ENCODE measurements at regions not wholly inside any gene's neighbourhood (a gene's known extent, or its start where the extent isn't known, plus 50 kb on each side); places are given as distances from the start of the nearest gene placed in this dataset.

DNA sequence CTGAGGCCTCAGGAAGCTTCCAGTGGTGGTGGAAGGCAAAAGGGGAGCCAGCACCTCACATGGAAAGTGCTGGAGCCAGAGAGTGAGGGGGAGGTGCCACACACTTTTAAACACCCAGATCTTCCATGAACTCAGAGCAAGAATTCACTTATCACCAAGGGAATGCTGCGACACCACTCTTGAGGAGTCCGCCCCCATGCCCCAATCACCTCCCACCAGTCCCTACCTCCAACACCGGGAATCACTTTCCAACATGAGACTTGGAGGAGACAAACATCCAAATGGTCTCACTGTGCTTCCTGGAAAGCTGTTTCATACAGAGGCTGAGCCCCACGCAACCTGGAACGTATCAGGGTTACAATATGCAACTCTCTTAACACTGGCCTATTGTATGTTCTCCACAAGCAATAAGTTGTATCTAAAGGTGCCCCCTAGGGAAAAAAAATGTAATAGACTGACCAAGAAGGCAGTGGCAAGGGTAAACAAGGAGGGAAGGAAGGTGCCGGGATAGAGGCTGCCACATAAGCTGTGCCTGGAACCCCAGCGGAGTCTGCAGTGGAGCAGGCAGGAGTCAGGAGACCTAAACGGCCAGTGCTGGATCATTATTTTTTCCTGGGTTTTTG lies 106.7 kb upstream of the FOXF1 start:
- no peak overlapping the region for H3K4me2 ChIP-seq
- no peaks in the 10 kb centered on the region for H4K20me1 ChIP-seq
- no peak overlapping the region for H3K4me3 ChIP-seq
- no peak for TF ChIP-seq Cebpa-rat (IDR thresholded peaks at IDR 0.05)
- no peaks in the 10 kb centered on the region for H3K27me3 ChIP-seq
- H3K27ac ChIP-seq, result no peak overlapping the region
- no peaks in the 10 kb centered on the region for H3K9me3 ChIP-seq (replicated peaks in 1 of 11)
- H3K9ac ChIP-seq, result no peak overlapping the region
- H3K4me1 ChIP-seq, result no peaks in the 10 kb centered on the region
- no peaks in the 10 kb centered on the region for H3K36me3 ChIP-seq

DNA sequence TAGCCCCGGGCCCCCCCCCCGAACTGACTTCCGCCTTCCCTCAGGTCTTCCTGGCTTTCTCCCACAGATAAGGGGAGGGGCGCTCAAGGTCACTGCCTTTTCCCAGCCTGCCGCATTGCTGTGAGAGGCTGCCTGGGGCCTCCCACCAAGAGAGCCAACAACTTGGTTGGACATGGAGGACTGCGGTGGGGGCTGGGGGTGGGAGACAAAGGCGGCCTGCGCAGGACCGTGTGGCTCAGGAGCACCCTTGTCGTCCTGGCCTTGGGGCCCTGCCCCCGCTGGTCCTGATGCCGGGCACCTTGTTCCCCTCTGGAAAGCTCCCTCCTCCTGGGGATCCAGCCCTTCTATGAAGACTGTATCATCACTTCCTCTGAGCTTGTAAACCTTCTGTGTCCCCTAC lies 105.6 kb upstream of the FOXF1 start:
- H3K9ac ChIP-seq, result no peak overlapping the region
- no peaks in the 10 kb centered on the region for H3K9me3 ChIP-seq (replicated peaks in 1 of 11)
- no peaks in the 10 kb centered on the region for H3K36me3 ChIP-seq
- H3K4me2 ChIP-seq, result no peak overlapping the region
- H3K4me3 ChIP-seq, result no peak overlapping the region
- no peaks in the 10 kb centered on the region for H3K27me3 ChIP-seq
- TF ChIP-seq Cebpa-rat (IDR thresholded peaks at IDR 0.05), result no peak
- no peak overlapping the region for H3K27ac ChIP-seq
- no peaks in the 10 kb centered on the region for H3K4me1 ChIP-seq
- H4K20me1 ChIP-seq, result no peaks in the 10 kb centered on the region

DNA sequence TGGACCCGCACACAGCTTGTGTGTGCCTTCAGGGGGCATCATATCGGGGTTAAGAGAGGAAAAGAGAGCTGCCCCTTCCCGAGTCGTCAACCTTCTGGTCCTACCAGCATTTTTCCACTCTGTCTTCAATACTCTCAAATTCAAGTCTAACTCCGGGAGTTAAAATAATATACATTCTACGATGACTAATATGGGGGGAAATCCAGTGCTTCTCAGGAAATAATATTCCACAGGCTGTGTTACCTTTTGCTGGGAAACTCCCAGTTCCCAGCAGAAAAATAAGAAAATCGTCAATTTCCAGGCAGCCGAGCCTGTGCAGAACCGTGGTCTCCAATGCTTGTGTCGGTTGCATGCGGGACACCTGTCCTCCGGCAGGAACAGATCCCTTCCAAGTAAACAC lies 105.0 kb upstream of the FOXF1 start:
- Histone ChIP-seq H3K27me3 (no peaks in the 10 kb centered on the region), H4K20me1 (no peaks in the 10 kb centered on the region), H3K36me3 (no peaks in the 10 kb centered on the region), H3K4me3 (no peak overlapping the region), H3K4me2 (no peak overlapping the region), H3K9me3 (replicated peaks in 1 of 11) (0 out of 22 replicates have a peak, but pooled peaks cover 0 to under 1% (median 0%) of the 10 kb centered on the region in 11 experiments), H3K27ac (no peak overlapping the region), H3K9ac (no peak overlapping the region), H3K4me1 (no peaks in the 10 kb centered on the region)
- no peak for TF ChIP-seq Cebpa-rat (IDR thresholded peaks at IDR 0.05)

DNA sequence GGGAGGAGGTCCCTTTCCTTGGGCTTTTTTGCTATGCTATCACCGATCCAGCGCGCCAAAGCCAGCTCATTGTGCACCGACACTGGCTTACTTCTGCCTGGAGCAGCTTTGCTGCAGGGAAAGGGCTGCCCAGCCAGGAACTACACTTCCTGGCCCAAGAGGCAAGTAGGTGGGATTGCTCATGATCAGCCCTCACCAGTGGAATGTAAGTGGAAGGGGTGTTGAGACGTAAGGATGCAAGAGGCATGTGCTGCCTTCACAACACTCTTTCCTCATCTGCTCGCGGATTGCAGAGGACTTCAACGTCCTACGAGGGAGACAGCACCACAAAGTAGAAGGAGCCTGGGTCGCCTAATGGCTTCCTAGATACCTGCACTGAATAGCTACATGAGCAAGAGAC lies 104.3 kb upstream of the FOXF1 start:
- Histone ChIP-seq H4K20me1 (no peaks in the 10 kb centered on the region), H3K9ac (no peak overlapping the region), H3K9me3 (replicated peaks in 1 of 11) (peaks cover 0 to 8% (median 0%) of the 10 kb centered on the region in 11 experiments; a peak in 2 of 22 replicates), H3K4me3 (no peak overlapping the region), H3K27ac (no peak overlapping the region), H3K4me2 (no peak overlapping the region), H3K4me1 (no peaks in the 10 kb centered on the region), H3K36me3 (no peaks in the 10 kb centered on the region), H3K27me3 (no peaks in the 10 kb centered on the region)
- no peak for TF ChIP-seq Cebpa-rat (IDR thresholded peaks at IDR 0.05)

GRCh38 chr16:86408685-86409084 lies 101.6 kb upstream of the FOXF1 start:
- Histone ChIP-seq H3K36me3 (no peaks in the 10 kb centered on the region), H3K9me3 (replicated peaks in 1 of 11) (peaks cover 0 to 34% (median 9%) of the 10 kb centered on the region in 11 experiments; a peak in 13 of 22 replicates), H3K27me3 (no peaks in the 10 kb centered on the region), H3K4me2 (no peak overlapping the region), H3K27ac (no peak overlapping the region), H3K4me3 (no peak overlapping the region), H3K4me1 (no peaks in the 10 kb centered on the region), H4K20me1 (no peaks in the 10 kb centered on the region), H3K9ac (no peak overlapping the region)
- TF ChIP-seq Cebpa-rat (IDR thresholded peaks at IDR 0.05), result no peak

- Histone ChIP-seq H3K27ac (no peak overlapping the region), H4K20me1 (no peaks in the 10 kb centered on the region), H3K36me3 (no peaks in the 10 kb centered on the region), H3K4me3 (no peak overlapping the region), H3K27me3 (no peaks in the 10 kb centered on the region), H3K4me2 (no peak overlapping the region), H3K9ac (no peak overlapping the region), H3K4me1 (no peaks in the 10 kb centered on the region), H3K9me3 (replicated peaks in 1 of 11) (peaks cover 0 to 34% (median 9%) of the 10 kb centered on the region in 11 experiments; a peak in 13 of 22 replicates)
- no peak for TF ChIP-seq Cebpa-rat (IDR thresholded peaks at IDR 0.05)
Measured at GRCh38 chr16:86410081-86410480, 100.2 kb upstream of the FOXF1 start.

DNA sequence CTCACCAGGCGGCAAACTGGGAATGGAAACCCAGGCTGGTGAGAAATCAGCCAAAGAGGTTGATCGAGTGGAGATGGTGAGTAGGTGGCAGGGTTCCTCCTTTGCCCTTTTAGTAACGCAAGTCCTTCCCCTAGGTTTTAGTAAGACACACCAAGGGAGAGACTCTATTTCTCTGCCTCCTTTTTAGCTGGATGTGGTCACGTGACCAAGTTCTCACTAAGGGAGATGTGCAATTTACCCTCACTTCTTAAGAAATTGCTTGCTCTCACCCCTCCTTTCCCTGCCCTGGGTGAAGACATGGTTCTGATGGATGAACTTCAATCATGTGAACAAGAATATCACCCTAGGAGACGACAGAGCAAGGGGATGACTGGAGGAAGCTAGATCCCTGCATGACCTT lies 99.8 kb upstream of the FOXF1 start:
- Histone ChIP-seq H3K36me3 (no peaks in the 10 kb centered on the region), H3K27me3 (no peaks in the 10 kb centered on the region), H3K9me3 (replicated peaks in 1 of 11) (peaks cover 2 to 35% (median 11%) of the 10 kb centered on the region in 11 experiments; a peak in 17 of 22 replicates), H3K4me2 (no peak overlapping the region), H3K27ac (no peak overlapping the region), H3K9ac (no peak overlapping the region), H3K4me1 (no peaks in the 10 kb centered on the region), H4K20me1 (no peaks in the 10 kb centered on the region), H3K4me3 (no peak overlapping the region)
- TF ChIP-seq Cebpa-rat (IDR thresholded peaks at IDR 0.05), result no peak

DNA sequence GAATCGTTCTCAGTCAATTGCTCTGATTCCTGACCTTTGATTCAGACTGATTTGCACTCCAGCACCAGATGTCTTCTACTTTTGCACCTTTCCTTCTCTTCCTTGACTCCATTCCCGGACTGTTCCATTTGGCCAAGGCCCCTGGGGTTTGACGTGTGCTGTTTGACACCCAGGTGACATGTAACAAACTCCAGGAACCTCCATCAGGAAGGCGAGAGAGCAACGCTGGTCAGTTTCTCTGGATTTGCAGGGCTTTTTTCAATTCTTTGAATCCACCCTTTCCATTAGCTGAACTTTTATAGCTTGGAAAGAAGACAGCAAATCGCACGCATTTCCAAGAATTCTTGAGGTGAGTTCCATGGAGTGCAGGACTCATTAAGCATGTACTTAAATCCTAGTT lies 98.4 kb upstream of the FOXF1 start:
- Histone ChIP-seq H3K36me3 (no peaks in the 10 kb centered on the region), H3K4me1 (no peaks in the 10 kb centered on the region), H3K4me3 (no peak overlapping the region), H3K9me3 (replicated peaks in 1 of 11) (peaks cover 12 to 49% (median 20%) of the 10 kb centered on the region in 11 experiments; a peak in 19 of 22 replicates), H3K27me3 (no peaks in the 10 kb centered on the region), H3K27ac (no peak overlapping the region), H3K4me2 (no peak overlapping the region), H3K9ac (no peak overlapping the region), H4K20me1 (no peaks in the 10 kb centered on the region)
- TF ChIP-seq Cebpa-rat (IDR thresholded peaks at IDR 0.05), result no peak

GRCh38 chr16:86414991-86415740 lies 95.2 kb upstream of the FOXF1 start:
- H3K4me3 ChIP-seq, result no peak overlapping the region
- no peaks in the 10 kb centered on the region for H3K36me3 ChIP-seq
- H3K9me3 ChIP-seq (replicated peaks in 1 of 11), result peaks cover 12 to 49% (median 20%) of the 10 kb centered on the region in 11 experiments; a peak in 19 of 22 replicates
- no peak overlapping the region for H3K9ac ChIP-seq
- H3K4me2 ChIP-seq, result no peak overlapping the region
- no peaks in the 10 kb centered on the region for H4K20me1 ChIP-seq
- H3K4me1 ChIP-seq, result no peaks in the 10 kb centered on the region
- TF ChIP-seq Cebpa-rat (IDR thresholded peaks at IDR 0.05), result no peak
- no peaks in the 10 kb centered on the region for H3K27me3 ChIP-seq
- no peak overlapping the region for H3K27ac ChIP-seq

- Histone ChIP-seq H3K4me2 (no peak overlapping the region), H4K20me1 (no peaks in the 10 kb centered on the region), H3K4me3 (no peak overlapping the region), H3K4me1 (no peaks in the 10 kb centered on the region), H3K36me3 (no peaks in the 10 kb centered on the region), H3K9me3 (replicated peaks in 1 of 11) (peaks cover 32 to 48% (median 39%) of the 10 kb centered on the region in 11 experiments), H3K27ac (no peak overlapping the region), H3K27me3 (no peaks in the 10 kb centered on the region), H3K9ac (no peak overlapping the region)
- no peak for TF ChIP-seq Cebpa-rat (IDR thresholded peaks at IDR 0.05)
Measured at GRCh38 chr16:86418981-86419380, 91.3 kb upstream of the FOXF1 start.

Measured in BLaER1 treated with 17β-estradiol and CSF1 and Interleukin-3, amounts not matched to agents 10 nM and 100 nM (cell line).